ENCODE measurements at regions not wholly inside any gene's neighbourhood (a gene's known extent, or its start where the extent isn't known, plus 50 kb on each side); places are given as distances from the start of the nearest gene placed in this dataset.

DNA sequence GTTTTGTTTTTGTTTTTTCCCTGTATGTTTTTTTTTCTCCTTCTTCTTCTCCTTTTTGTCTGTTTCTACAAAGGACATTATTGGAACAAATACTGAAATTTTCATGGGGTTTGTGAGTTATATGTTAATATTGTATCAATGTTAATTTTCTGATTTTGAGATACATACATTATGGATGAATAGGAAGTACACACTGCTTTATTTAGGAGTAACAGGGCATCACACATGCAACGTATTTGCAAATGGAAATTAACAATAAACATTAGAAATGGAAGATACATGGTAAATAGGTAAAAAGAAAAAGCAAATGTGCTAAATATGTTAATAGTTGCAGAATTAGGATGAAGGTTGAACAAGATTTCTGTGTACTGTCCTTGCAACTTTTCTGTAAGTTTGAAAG, 477.2 kb upstream of the INTU start:
- TF ChIP-seq, protein P1, sequence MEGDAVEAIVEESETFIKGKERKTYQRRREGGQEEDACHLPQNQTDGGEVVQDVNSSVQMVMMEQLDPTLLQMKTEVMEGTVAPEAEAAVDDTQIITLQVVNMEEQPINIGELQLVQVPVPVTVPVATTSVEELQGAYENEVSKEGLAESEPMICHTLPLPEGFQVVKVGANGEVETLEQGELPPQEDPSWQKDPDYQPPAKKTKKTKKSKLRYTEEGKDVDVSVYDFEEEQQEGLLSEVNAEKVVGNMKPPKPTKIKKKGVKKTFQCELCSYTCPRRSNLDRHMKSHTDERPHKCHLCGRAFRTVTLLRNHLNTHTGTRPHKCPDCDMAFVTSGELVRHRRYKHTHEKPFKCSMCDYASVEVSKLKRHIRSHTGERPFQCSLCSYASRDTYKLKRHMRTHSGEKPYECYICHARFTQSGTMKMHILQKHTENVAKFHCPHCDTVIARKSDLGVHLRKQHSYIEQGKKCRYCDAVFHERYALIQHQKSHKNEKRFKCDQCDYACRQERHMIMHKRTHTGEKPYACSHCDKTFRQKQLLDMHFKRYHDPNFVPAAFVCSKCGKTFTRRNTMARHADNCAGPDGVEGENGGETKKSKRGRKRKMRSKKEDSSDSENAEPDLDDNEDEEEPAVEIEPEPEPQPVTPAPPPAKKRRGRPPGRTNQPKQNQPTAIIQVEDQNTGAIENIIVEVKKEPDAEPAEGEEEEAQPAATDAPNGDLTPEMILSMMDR (IDR thresholded peaks at IDR 0.05), result no peak
- TF ChIP-seq POLR2A (IDR thresholded peaks at IDR 0.05), result no peak

Measured in Peyer's patch (tissue), 4 donors.